SK-N-SH (cell line): ENCODE measurements at regions not wholly inside any gene's neighbourhood (a gene's known extent, or its start where the extent isn't known, plus 50 kb on each side); places are given as distances from the start of the nearest gene placed in this dataset.

Experiments
- EP300 ChIP-seq, 2 experiments: IDR thresholded peaks; 2 replicates each; pipeline versions ENCODE4 v1.4.0 to v1.6.1; 2012; ENCODE audit warnings: borderline replicate concordance in 1 of 2, low read depth in 1 of 2, low read length in 1 of 2
- TEAD4 ChIP-seq: IDR thresholded peaks from 2 replicates; pipeline ENCODE4 v1.4.0; 2012; ENCODE audit warnings: mild to moderate bottlenecking, borderline replicate concordance; ENCODE audit not compliant: insufficient read depth
- TF ChIP-seq, protein P1 (sequence below): IDR thresholded peaks from 2 replicates; pipeline ENCODE4 v1.4.0; 2012; ENCODE audit warnings: low read depth

DNA sequence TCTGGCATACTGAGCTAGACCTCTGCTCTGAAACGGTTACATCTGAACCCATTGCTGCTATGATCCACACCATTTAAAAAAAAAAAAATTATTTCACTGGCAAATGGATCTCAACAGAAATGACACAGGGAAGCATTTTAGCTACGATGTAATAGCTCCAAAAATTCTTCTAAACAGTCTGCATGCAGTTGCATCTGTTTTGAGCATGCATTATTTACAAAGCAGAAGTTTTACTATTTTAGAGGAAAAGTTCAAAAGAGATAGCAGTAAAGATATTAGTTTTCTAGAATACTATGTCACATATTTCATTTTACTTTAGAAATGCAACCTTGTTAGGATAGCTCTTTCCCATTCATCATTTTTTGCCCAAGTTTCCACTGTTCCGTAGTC lies 265.7 kb downstream of the MEIS1 start:
- TF ChIP-seq, protein P1, sequence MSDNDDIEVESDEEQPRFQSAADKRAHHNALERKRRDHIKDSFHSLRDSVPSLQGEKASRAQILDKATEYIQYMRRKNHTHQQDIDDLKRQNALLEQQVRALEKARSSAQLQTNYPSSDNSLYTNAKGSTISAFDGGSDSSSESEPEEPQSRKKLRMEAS: no peak
- TF ChIP-seq TEAD4 (no peak), EP300 (IDR thresholded peaks at IDR 0.05; ENCODE audit: borderline replicate concordance in 1 of 2, low read depth in 1 of 2, low read length in 1 of 2) (no peak)
